ENCODE measurements at regions not wholly inside any gene's neighbourhood (a gene's known extent, or its start where the extent isn't known, plus 50 kb on each side); places are given as distances from the start of the nearest gene placed in this dataset.
"Not testable (repeated sequence)": the region's sequence is repeated elsewhere in the genome, so short reads cannot be mapped to it uniquely, and the experiment has no call there.

GRCh38 chr21:27561116-27561515 lies 594.2 kb upstream of the ADAMTS5 start:
- no peaks in the 10 kb centered on the region for H3K36me3 Mint-ChIP-seq (ENCODE audit: low read depth)
- no peak overlapping the region for H3K4me3 Mint-ChIP-seq
- peaks cover 3% of the 10 kb centered on the region for H3K4me1 Mint-ChIP-seq
- TF ChIP-seq CTCF (IDR thresholded peaks at IDR 0.05): no peak
- DNase-seq: no peak
- peaks cover 2% of the 10 kb centered on the region for H3K9me3 Mint-ChIP-seq
- no peak overlapping the region for H3K27ac Mint-ChIP-seq
- H3K27me3 Mint-ChIP-seq (ENCODE audit: low read depth, poor library complexity): no peaks in the 10 kb centered on the region

GRCh38 chr21:27557356-27557755 lies 590.5 kb upstream of the ADAMTS5 start:
- peaks cover 13% of the 10 kb centered on the region for H3K9me3 Mint-ChIP-seq
- no peak overlapping the region for H3K4me3 Mint-ChIP-seq
- no peaks in the 10 kb centered on the region for H3K4me1 Mint-ChIP-seq
- H3K27me3 Mint-ChIP-seq (ENCODE audit: low read depth, poor library complexity): no peaks in the 10 kb centered on the region
- H3K27ac Mint-ChIP-seq: no peak overlapping the region
- no peak for TF ChIP-seq CTCF (IDR thresholded peaks at IDR 0.05)
- H3K36me3 Mint-ChIP-seq (ENCODE audit: low read depth): no peaks in the 10 kb centered on the region
- DNase-seq: no peak

- Mint-ChIP-seq H3K27me3 (ENCODE audit: low read depth, poor library complexity) (no peaks in the 10 kb centered on the region), H3K4me1 (no peaks in the 10 kb centered on the region), H3K9me3 (peaks cover 25% of the 10 kb centered on the region), H3K4me3 (no peak overlapping the region), H3K27ac (no peak overlapping the region), H3K36me3 (ENCODE audit: low read depth) (no peaks in the 10 kb centered on the region)
- no peak for DNase-seq
- TF ChIP-seq CTCF (IDR thresholded peaks at IDR 0.05): no peak
Observed at GRCh38 chr21:27555996-27556395, 589.1 kb upstream of the ADAMTS5 start.

- no peaks in the 10 kb centered on the region for H3K36me3 Mint-ChIP-seq (ENCODE audit: low read depth)
- H3K27ac Mint-ChIP-seq: no peak overlapping the region
- TF ChIP-seq CTCF (IDR thresholded peaks at IDR 0.05): no peak
- no peak for DNase-seq
- no peak overlapping the region for H3K4me3 Mint-ChIP-seq
- H3K4me1 Mint-ChIP-seq: no peaks in the 10 kb centered on the region
- no peaks in the 10 kb centered on the region for H3K27me3 Mint-ChIP-seq (ENCODE audit: low read depth, poor library complexity)
- H3K9me3 Mint-ChIP-seq: peaks cover 21% of the 10 kb centered on the region
Observed at GRCh38 chr21:27550287-27550686, 583.4 kb upstream of the ADAMTS5 start.

GRCh38 chr21:27548486-27548885 lies 581.6 kb upstream of the ADAMTS5 start:
- DNase-seq: no peak
- Mint-ChIP-seq H3K27ac (no peak overlapping the region), H3K27me3 (ENCODE audit: low read depth, poor library complexity) (no peaks in the 10 kb centered on the region), H3K4me3 (no peak overlapping the region), H3K4me1 (no peaks in the 10 kb centered on the region), H3K36me3 (ENCODE audit: low read depth) (no peaks in the 10 kb centered on the region), H3K9me3 (peaks cover 25% of the 10 kb centered on the region)
- TF ChIP-seq CTCF (IDR thresholded peaks at IDR 0.05): no peak

- no peak overlapping the region for H3K4me3 Mint-ChIP-seq
Observed at GRCh38 chr21:27545754-27546349, 579.0 kb upstream of the ADAMTS5 start.

GRCh38 chr21:27542126-27542525 lies 575.2 kb upstream of the ADAMTS5 start:
- H3K4me3 Mint-ChIP-seq; DNase-seq; H3K27ac Mint-ChIP-seq; H3K9me3 Mint-ChIP-seq; H3K27me3 Mint-ChIP-seq (ENCODE audit: low read depth, poor library complexity); H3K4me1 Mint-ChIP-seq; H3K36me3 Mint-ChIP-seq (ENCODE audit: low read depth): not testable (repeated sequence)

More at GRCh38 chr21:27545754-27546349, 579.0 kb upstream of the ADAMTS5 start:
- H3K36me3 Mint-ChIP-seq (ENCODE audit: low read depth): no peaks in the 10 kb centered on the region
- no peak overlapping the region for H3K27ac Mint-ChIP-seq
- TF ChIP-seq CTCF (IDR thresholded peaks at IDR 0.05): no peak
- peaks cover 5% of the 10 kb centered on the region for H3K9me3 Mint-ChIP-seq
- no peak for DNase-seq
- H3K4me1 Mint-ChIP-seq: no peaks in the 10 kb centered on the region
- H3K27me3 Mint-ChIP-seq (ENCODE audit: low read depth, poor library complexity): no peaks in the 10 kb centered on the region

All from nephron progenitor cell (in vitro differentiated cells).